Neural crest cell (in vitro differentiated cells): ENCODE measurements at regions not wholly inside any gene's neighbourhood (a gene's known extent, or its start where the extent isn't known, plus 50 kb on each side); places are given as distances from the start of the nearest gene placed in this dataset.

Experiments
- DNase-seq: peaks from one replicate; pipeline ENCODE4 v3.0.0; 2021; ENCODE audit warnings: low read depth, mixed read lengths, low spot score
- H3K27ac Mint-ChIP-seq: one replicate; pipeline ENCODE4 v1.8.0; 2021; ENCODE audit warnings: mild to moderate bottlenecking, mixed read lengths; ENCODE audit not compliant: unreplicated experiment
- H3K27me3 Mint-ChIP-seq: 2 replicates; pipeline ENCODE4 v1.8.0; 2021; ENCODE audit warnings: low read depth, mild to moderate bottlenecking, mixed read lengths
- H3K36me3 Mint-ChIP-seq: 2 replicates; pipeline ENCODE4 v1.8.0; 2021; ENCODE audit warnings: low read depth, mild to moderate bottlenecking, mixed read lengths
- H3K4me1 Mint-ChIP-seq: 2 replicates; pipeline ENCODE4 v1.8.0; 2021; ENCODE audit warnings: mixed read lengths
- H3K4me3 Mint-ChIP-seq: one replicate; pipeline ENCODE4 v1.8.0; 2021; ENCODE audit warnings: mild to moderate bottlenecking, mixed read lengths
- H3K9me3 Mint-ChIP-seq: 2 replicates; pipeline ENCODE4 v1.8.0; 2021; ENCODE audit warnings: mixed read lengths
- CTCF ChIP-seq: fragments of 200-600 bp; sonication (generic); conservative IDR thresholded peaks from 2 replicates; pipeline ENCODE4 v1.5.0; 2021; ENCODE audit warnings: antibody characterized with exemption, mild to moderate bottlenecking

GRCh38 chr3:43862992-43863805, 172.5 kb downstream of the ABHD5 start:
- Mint-ChIP-seq H3K4me1 (peaks cover 3% of the 10 kb centered on the region), H3K36me3 (no peaks in the 10 kb centered on the region), H3K9me3 (no peaks in the 10 kb centered on the region), H3K4me3 (no peak overlapping the region), H3K27me3 (peaks cover 13% of the 10 kb centered on the region), H3K27ac (no peak overlapping the region)
- no peak for DNase-seq
- no peak for TF ChIP-seq CTCF

- no peak for TF ChIP-seq CTCF
- Mint-ChIP-seq H3K4me1 (no peaks in the 10 kb centered on the region), H3K9me3 (no peaks in the 10 kb centered on the region), H3K27ac (no peak overlapping the region), H3K36me3 (no peaks in the 10 kb centered on the region), H3K27me3 (peaks cover 4% of the 10 kb centered on the region), H3K4me3 (no peak overlapping the region)
- no peak for DNase-seq
Observed at GRCh38 chr3:43863966-43864933, 173.5 kb downstream of the ABHD5 start.

DNA sequence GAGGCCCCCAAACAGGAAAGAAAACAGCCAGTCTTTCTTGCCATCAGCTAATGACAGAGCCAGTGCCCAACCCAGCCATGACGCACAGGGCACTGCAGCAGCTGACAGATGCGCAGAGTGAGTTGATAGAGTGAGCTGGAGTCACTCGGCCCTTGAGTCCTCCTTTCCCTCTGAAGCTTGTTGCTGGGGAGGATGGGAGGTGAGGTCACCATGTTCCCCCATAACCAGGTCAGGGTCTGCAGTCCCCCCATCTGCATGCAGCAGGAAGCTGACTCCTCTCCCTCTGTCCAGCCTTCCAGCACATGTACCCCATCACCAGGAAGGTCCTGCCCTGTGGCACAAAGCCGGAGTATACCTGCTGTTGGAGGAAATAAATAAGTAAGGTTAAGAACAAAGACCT, 174.6 kb downstream of the ABHD5 start:
- Mint-ChIP-seq H3K27me3 (peaks cover 2% of the 10 kb centered on the region), H3K27ac (no peak overlapping the region), H3K36me3 (no peaks in the 10 kb centered on the region), H3K4me1 (no peaks in the 10 kb centered on the region), H3K9me3 (no peaks in the 10 kb centered on the region), H3K4me3 (no peak overlapping the region)
- DNase-seq: no peak
- TF ChIP-seq CTCF: no peak

DNA sequence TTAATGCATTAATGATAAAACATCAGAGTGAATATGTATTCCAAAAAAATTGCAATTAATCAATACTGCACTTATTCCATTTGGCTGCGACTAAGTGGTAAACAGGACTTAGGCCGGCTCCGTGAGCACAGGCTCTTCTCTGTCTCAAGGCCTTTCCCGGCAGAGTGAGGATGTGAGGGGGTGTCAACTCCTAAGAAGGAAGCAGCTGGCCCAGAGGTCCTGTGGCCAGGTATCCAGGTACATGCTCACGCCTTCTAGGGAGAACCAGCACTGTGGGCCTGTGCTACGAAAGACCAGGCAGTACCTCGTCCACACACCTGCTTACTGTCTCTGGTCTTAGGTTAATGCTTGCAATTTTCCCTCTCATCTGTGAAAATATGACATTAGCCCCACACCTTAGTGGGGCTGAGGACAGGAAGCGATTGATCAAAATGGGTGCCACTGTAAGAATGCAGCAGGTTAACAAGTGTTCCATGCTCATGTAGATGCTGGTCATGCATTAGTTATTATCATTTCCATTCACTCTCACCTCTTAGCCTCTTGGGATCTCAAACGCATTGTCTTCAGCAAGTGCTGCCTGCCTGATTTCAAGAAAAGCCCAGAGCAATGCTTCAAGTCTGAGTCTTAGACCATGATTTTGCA, 175.3 kb downstream of the ABHD5 start:
- H3K4me1 Mint-ChIP-seq: no peaks in the 10 kb centered on the region
- no peaks in the 10 kb centered on the region for H3K27me3 Mint-ChIP-seq
- no peak for DNase-seq

More for the DNA sequence above, 175.3 kb downstream of the ABHD5 start:
- TF ChIP-seq CTCF: no peak
- Mint-ChIP-seq H3K9me3 (no peaks in the 10 kb centered on the region), H3K4me3 (no peak overlapping the region), H3K36me3 (no peaks in the 10 kb centered on the region), H3K27ac (no peak overlapping the region)
